ENCODE measurements at regions not wholly inside any gene's neighbourhood (a gene's known extent, or its start where the extent isn't known, plus 50 kb on each side); places are given as distances from the start of the nearest gene placed in this dataset.

GRCh38 chr2:154640000-154640399 lies 58.5 kb upstream of the KCNJ3 start:
- no peak overlapping the region for H3K4me3 Mint-ChIP-seq
- H3K36me3 Mint-ChIP-seq (ENCODE audit: low read depth), result no peaks in the 10 kb centered on the region
- no peaks in the 10 kb centered on the region for H3K4me1 Mint-ChIP-seq (ENCODE audit: low read depth)
- CTCF ChIA-PET, result no interaction called here
- intact Hi-C loops (cut with micrococcal nuclease), result no loop called here
- H3K27me3 Mint-ChIP-seq (ENCODE audit: low read depth), result no peaks in the 10 kb centered on the region
- no peak for DNase-seq
- H3K27ac Mint-ChIP-seq, result no peak overlapping the region
- no peaks in the 10 kb centered on the region for H3K9me3 Mint-ChIP-seq

All from activated naive CD4-positive, alpha-beta T cell treated with anti-CD3 and anti-CD28 coated beads for 36 hours (primary cell).